ENCODE measurements at regions not wholly inside any gene's neighbourhood (a gene's known extent, or its start where the extent isn't known, plus 50 kb on each side); places are given as distances from the start of the nearest gene placed in this dataset.

DNA sequence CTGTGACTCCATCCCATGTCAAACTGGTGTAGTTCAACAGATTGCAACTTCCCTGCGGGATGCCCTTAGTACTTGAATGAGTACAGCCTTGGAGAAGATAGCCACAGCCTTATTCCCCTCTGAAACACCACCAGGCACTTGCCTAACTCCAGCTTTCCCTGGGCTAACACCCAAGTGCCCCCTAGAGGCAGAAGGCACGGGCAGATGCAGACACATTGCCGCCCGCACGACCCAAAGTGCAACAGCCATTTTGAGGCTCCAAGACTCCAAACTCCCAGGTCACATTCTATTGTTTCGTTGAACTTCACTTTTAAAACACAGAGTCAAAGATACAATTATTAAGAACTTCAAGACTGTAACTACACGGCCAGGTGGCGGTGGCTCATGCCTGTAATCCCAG is 163.6 kb upstream of the CDH6 start:
- TF ChIP-seq CTCF (IDR thresholded peaks at IDR 0.05) = no peak
- no peak for TF ChIP-seq POLR2A (IDR thresholded peaks at IDR 0.05)

Measured in testis (tissue), 2 donors.